Keratinocyte (primary cell): ENCODE measurements at regions not wholly inside any gene's neighbourhood (a gene's known extent, or its start where the extent isn't known, plus 50 kb on each side); places are given as distances from the start of the nearest gene placed in this dataset.
"Not testable (repeated sequence)": the region's sequence is repeated elsewhere in the genome, so short reads cannot be mapped to it uniquely, and the experiment has no call there.

Source experiments
- DNase-seq: peaks from one replicate; pipeline ENCODE4 v3.0.0-alpha.2; 2011; ENCODE audit warnings: low read depth, missing footprints, low spot score
- FAIRE-seq: peaks from 2 replicates; lab custom pipeline; 2011; peaks lifted over from hg19 to GRCh38; lab: Jason Lieb, UNC
- H2AFZ ChIP-seq: 2 replicates; pipeline ENCODE4 v1.6.0; 2012; ENCODE audit warnings: low read length, control low read depth, inconsistent platforms; ENCODE audit not compliant: control insufficient read depth
- H3K27ac ChIP-seq: 2 replicates; pipeline ENCODE4 v1.5.1; 2011; ENCODE audit warnings: low read length; ENCODE audit not compliant: control insufficient read depth, insufficient read depth
- H3K27me3 ChIP-seq: 3 replicates; pipeline ENCODE4 v1.6.0; 2011; ENCODE audit warnings: low read length; ENCODE audit not compliant: control insufficient read depth, insufficient read depth; ENCODE audit errors: extremely low read depth
- H3K36me3 ChIP-seq, 2 experiments: 2 replicates in 1 of 2; 3 replicates in 1 of 2; pipeline ENCODE4 v1.5.1; 2011; ENCODE audit warnings: low read length in 2 of 2, mild to moderate bottlenecking in 1 of 2; ENCODE audit not compliant: control insufficient read depth in 2 of 2, insufficient read depth in 2 of 2; ENCODE audit errors: extremely low read depth in 1 of 2
- H3K4me1 ChIP-seq: 3 replicates; pipeline ENCODE4 v1.5.1; 2011; ENCODE audit warnings: low read length; ENCODE audit not compliant: control insufficient read depth, insufficient read depth; ENCODE audit errors: extremely low read depth
- H3K4me2 ChIP-seq: 3 replicates; pipeline ENCODE4 v1.6.0; 2011; ENCODE audit warnings: low read depth, low read length; ENCODE audit not compliant: control insufficient read depth, insufficient read depth; ENCODE audit errors: extremely low read depth
- H3K4me3 ChIP-seq, 3 experiments: fragments of 200-600 bp in 1 of 3; sonication (generic) in 1 of 3; 2 replicates in 2 of 3; 3 replicates in 1 of 3; pipeline ENCODE4 v1.5.1; 2011 to 2016; ENCODE audit warnings: low read length in 3 of 3, mild to moderate bottlenecking in 3 of 3, control low read depth in 2 of 3, inconsistent platforms in 1 of 3, low read depth in 1 of 3, mixed read lengths in 1 of 3, mixed run types in 1 of 3, moderate library complexity in 1 of 3; ENCODE audit not compliant: control insufficient read depth in 2 of 3, insufficient read depth in 2 of 3; ENCODE audit errors: extremely low read depth in 1 of 3
- H3K79me2 ChIP-seq: 2 replicates; pipeline ENCODE4 v1.6.0; 2012; ENCODE audit warnings: low read length; ENCODE audit not compliant: control insufficient read depth, insufficient read depth
- H3K9ac ChIP-seq: 3 replicates; pipeline ENCODE4 v1.6.0; 2011; ENCODE audit warnings: low read length; ENCODE audit not compliant: control insufficient read depth, insufficient read depth; ENCODE audit errors: extremely low read depth
- H3K9me1 ChIP-seq: 3 replicates; pipeline ENCODE4 v1.6.0; 2011; ENCODE audit warnings: low read length; ENCODE audit not compliant: control insufficient read depth, insufficient read depth; ENCODE audit errors: extremely low read depth
- H3K9me3 ChIP-seq: 2 replicates; pipeline ENCODE4 v1.5.1; 2012; ENCODE audit warnings: low read depth, low read length; ENCODE audit not compliant: control insufficient read depth
- H4K20me1 ChIP-seq: 3 replicates; pipeline ENCODE4 v1.6.0; 2011; ENCODE audit warnings: low read length; ENCODE audit not compliant: control insufficient read depth, insufficient read depth; ENCODE audit errors: extremely low read depth
- CTCF ChIP-seq, 3 experiments: IDR thresholded peaks in 1 of 3; conservative IDR thresholded peaks in 1 of 3; optimal IDR thresholded peaks in 1 of 3; 2 replicates in 2 of 3; 3 replicates in 1 of 3; pipeline versions ENCODE3 to v1.5.1; 2011; ENCODE audit warnings: low read length in 3 of 3, mild to moderate bottlenecking in 3 of 3, moderate library complexity in 2 of 3, control low read depth in 1 of 3, inconsistent platforms in 1 of 3; ENCODE audit not compliant: insufficient read depth in 2 of 3; ENCODE audit errors: extremely low read depth in 1 of 3
- EZH2 ChIP-seq: IDR thresholded peaks from one replicate; pipeline ENCODE4 v1.6.1; 2012; ENCODE audit warnings: inconsistent platforms, mild to moderate bottlenecking, low read length, moderate library complexity
- dilution Hi-C: fragments of 300-500 bp; cut with MboI; formaldehyde crosslinking; loops from one replicate; pipeline ENCODE4 v1.7.0; 2020; ENCODE audit warnings: low sequenced_read_pairs; ENCODE audit not compliant: extremely low pct_ligation_motif_present

- Histone ChIP-seq H3K27me3 (no peaks in the 10 kb centered on the region), H3K9me3 (no peaks in the 10 kb centered on the region), H3K27ac (no peak overlapping the region), H3K4me1 (no peaks in the 10 kb centered on the region), H2AFZ (no peak overlapping the region), H3K4me3 (no peak overlapping the region), H4K20me1 (no peaks in the 10 kb centered on the region), H3K79me2 (no peaks in the 10 kb centered on the region), H3K9me1 (no peaks in the 10 kb centered on the region), H3K9ac (no peak overlapping the region), H3K4me2 (no peak overlapping the region), H3K36me3 (no peaks in the 10 kb centered on the region)
- DNase-seq: no peak
- FAIRE-seq: no peak
- TF ChIP-seq CTCF (optimal IDR thresholded peaks at IDR 0.05 in 1 of 3, IDR thresholded peaks at IDR 0.05 in 1 of 3, conservative IDR thresholded peaks at IDR 0.05 in 1 of 3; ENCODE audit: extremely low read depth in 1 of 3, insufficient read depth in 2 of 3, low read length in 3 of 3) (no peak), EZH2 (no peak)
- dilution Hi-C loops: no loop called here
Measured at GRCh38 chr1:245056913-245057312, 97.9 kb upstream of the KIF26B start.

GRCh38 chr1:245056296-245056695 is 98.5 kb upstream of the KIF26B start:
- H3K4me1 ChIP-seq, H3K36me3 ChIP-seq, H3K9ac ChIP-seq, H3K4me3 ChIP-seq, dilution Hi-C loops, H4K20me1 ChIP-seq, H3K79me2 ChIP-seq, H3K4me2 ChIP-seq, DNase-seq, H3K9me1 ChIP-seq, FAIRE-seq, H3K27me3 ChIP-seq, H2AFZ ChIP-seq, H3K27ac ChIP-seq, H3K9me3 ChIP-seq: not testable (repeated sequence)

- Histone ChIP-seq H3K27ac (no peak overlapping the region), H3K4me3 (no peak overlapping the region), H3K9me3 (no peaks in the 10 kb centered on the region), H3K4me2 (no peak overlapping the region), H3K9me1 (no peaks in the 10 kb centered on the region), H3K36me3 (no peaks in the 10 kb centered on the region), H3K79me2 (no peaks in the 10 kb centered on the region), H3K27me3 (no peaks in the 10 kb centered on the region), H2AFZ (no peak overlapping the region), H3K9ac (no peak overlapping the region), H4K20me1 (no peaks in the 10 kb centered on the region), H3K4me1 (no peaks in the 10 kb centered on the region)
- dilution Hi-C loops: no loop called here
- DNase-seq (no peak), FAIRE-seq (no peak)
- TF ChIP-seq CTCF (optimal IDR thresholded peaks at IDR 0.05 in 1 of 3, IDR thresholded peaks at IDR 0.05 in 1 of 3, conservative IDR thresholded peaks at IDR 0.05 in 1 of 3; ENCODE audit: extremely low read depth in 1 of 3, insufficient read depth in 2 of 3, low read length in 3 of 3) (no peak), EZH2 (no peak)
Measured at GRCh38 chr1:245055752-245056151, 99.0 kb upstream of the KIF26B start.
